Endothelial cell of umbilical vein (primary cell): ENCODE measurements at regions not wholly inside any gene's neighbourhood (a gene's known extent, or its start where the extent isn't known, plus 50 kb on each side); places are given as distances from the start of the nearest gene placed in this dataset.

Source experiments
- BruUV-seq: library from RNA; stranded (reverse); fragments of 400-500 nt; replicated peaks from 2 replicates; lab custom pipeline; 2021; lab: Mats Ljungman, UMichigan
- CTCF ChIA-PET: fragments of 300-600, 350-600 bp; sonication (Branson Sonifier 250); formaldehyde crosslinking; loops from one replicate; lab custom pipeline; 2021; ENCODE audit warnings: antibody characterized with exemption, inconsistent platforms; lab: Charles Lee
- POLR2A ChIA-PET: fragments of 300-600, 350-600 bp; sonication (Branson Sonifier 250); formaldehyde crosslinking; loops from one replicate; lab custom pipeline; 2021; ENCODE audit warnings: antibody characterized with exemption, inconsistent platforms; lab: Charles Lee
- DNase-seq: peaks from one replicate; pipeline ENCODE4 v3.0.0-alpha.2; 2011; ENCODE audit warnings: low read depth, low spot score
- FAIRE-seq: peaks from 2 replicates; lab custom pipeline; 2011; peaks lifted over from hg19 to GRCh38; lab: Jason Lieb, UNC
- H2AFZ ChIP-seq: 2 replicates; pipeline ENCODE4 v1.6.0; 2012; ENCODE audit warnings: low read depth, low read length, control low read depth, inconsistent platforms
- H3K27ac ChIP-seq: 2 replicates; pipeline ENCODE4 v1.5.1; 2011; ENCODE audit warnings: low read depth, mild to moderate bottlenecking, control low read depth, low read length, moderate library complexity; ENCODE audit not compliant: insufficient read depth
- H3K27me3 ChIP-seq, 2 experiments: 2 replicates each; pipeline versions ENCODE4 v1.6.0 to v1.6.1; 2011; ENCODE audit warnings: low read length in 2 of 2, mixed read lengths in 1 of 2; ENCODE audit not compliant: control insufficient read depth in 2 of 2, insufficient read depth in 2 of 2
- H3K36me3 ChIP-seq, 2 experiments: 2 replicates in 1 of 2; 3 replicates in 1 of 2; pipeline ENCODE4 v1.5.1; 2011; ENCODE audit warnings: low read length in 2 of 2, mild to moderate bottlenecking in 1 of 2, moderate library complexity in 1 of 2; ENCODE audit not compliant: control insufficient read depth in 2 of 2, insufficient read depth in 2 of 2; ENCODE audit errors: extremely low read depth in 1 of 2
- H3K4me1 ChIP-seq: 3 replicates; pipeline ENCODE4 v1.5.1; 2011; ENCODE audit warnings: mild to moderate bottlenecking, low read length; ENCODE audit not compliant: control insufficient read depth, insufficient read depth; ENCODE audit errors: extremely low read depth
- H3K4me2 ChIP-seq: 2 replicates; pipeline ENCODE4 v1.6.1; 2011; ENCODE audit warnings: low read length, control low read depth, mixed read lengths; ENCODE audit not compliant: insufficient read depth
- H3K4me3 ChIP-seq, 3 experiments: fragments of 200-600 bp in 1 of 3; sonication (generic), shearing (Covaris generic) in 1 of 3; replicated peaks in 1 of 3; 2 replicates each; pipeline ENCODE4 v1.5.1; 2011 to 2016; ENCODE audit warnings: control low read depth in 3 of 3, low read length in 3 of 3, mild to moderate bottlenecking in 2 of 3, inconsistent platforms in 1 of 3, low read depth in 1 of 3, moderate library complexity in 1 of 3; ENCODE audit not compliant: insufficient read depth in 1 of 3
- H3K79me2 ChIP-seq: 2 replicates; pipeline ENCODE4 v1.6.0; 2012; ENCODE audit warnings: low read length, inconsistent platforms; ENCODE audit not compliant: control insufficient read depth, insufficient read depth
- H3K9ac ChIP-seq: replicated peaks from 2 replicates; pipeline ENCODE3; 2011; ENCODE audit warnings: low read length, control low read depth; ENCODE audit not compliant: insufficient read depth; ENCODE audit errors: extremely low read depth
- H3K9me1 ChIP-seq: replicated peaks from 3 replicates; pipeline ENCODE4 v1.6.0; 2011; ENCODE audit warnings: mild to moderate bottlenecking, low read length; ENCODE audit not compliant: control insufficient read depth, insufficient read depth; ENCODE audit errors: extremely low read depth
- H3K9me3 ChIP-seq: replicated peaks from 2 replicates; pipeline ENCODE4 v1.5.1; 2012; ENCODE audit warnings: low read length, inconsistent platforms; ENCODE audit not compliant: control insufficient read depth, insufficient read depth
- H4K20me1 ChIP-seq: replicated peaks from 2 replicates; pipeline ENCODE3; 2011; ENCODE audit warnings: mild to moderate bottlenecking, low read length; ENCODE audit not compliant: control insufficient read depth, insufficient read depth; ENCODE audit errors: extremely low read depth
- EZH2 ChIP-seq: IDR thresholded peaks from 2 replicates; pipeline ENCODE4 v1.6.1; 2012; ENCODE audit warnings: borderline replicate concordance, low read depth, mild to moderate bottlenecking, moderate library complexity, low read length, inconsistent platforms; ENCODE audit not compliant: severe bottlenecking
- FOS ChIP-seq: IDR thresholded peaks from 2 replicates; pipeline ENCODE4 v1.6.1; 2011; ENCODE audit warnings: mild to moderate bottlenecking, low read length, moderate library complexity, borderline replicate concordance; ENCODE audit not compliant: insufficient read depth
- GATA2 ChIP-seq: IDR thresholded peaks from 2 replicates; pipeline ENCODE4 v1.7.0; 2011; ENCODE audit warnings: low read depth, mild to moderate bottlenecking, moderate library complexity, mixed read lengths, low read length; ENCODE audit not compliant: insufficient read length, insufficient read depth
- JUN ChIP-seq: IDR thresholded peaks from 2 replicates; pipeline ENCODE4 v1.6.1; 2011; ENCODE audit warnings: borderline replicate concordance, low read depth; ENCODE audit not compliant: insufficient read length, insufficient read depth
- MYC ChIP-seq: IDR thresholded peaks from one replicate; pipeline ENCODE4 v1.6.1; 2011; ENCODE audit warnings: mild to moderate bottlenecking, low read depth, low read length
- POLR2A ChIP-seq: IDR thresholded peaks from 2 replicates; pipeline ENCODE4 v1.6.1; 2012; ENCODE audit warnings: low read depth, mild to moderate bottlenecking, control low read depth, low read length
- POLR2AphosphoS5 ChIP-seq: IDR thresholded peaks from 2 replicates; pipeline ENCODE4 v1.6.1; 2012; ENCODE audit warnings: low read depth, mild to moderate bottlenecking, control low read depth, low read length, moderate library complexity; ENCODE audit not compliant: insufficient read depth
- dilution Hi-C: fragments of 300-500 bp; cut with MboI; formaldehyde crosslinking; loops from one replicate; pipeline ENCODE4 v1.15.0; 2019; ENCODE audit warnings: low sequenced_read_pairs; ENCODE audit not compliant: extremely low pct_ligation_motif_present
- intact Hi-C: fragments of 100-400 bp; cut with micrococcal nuclease; formaldehyde crosslinking; loops from one replicate; pipeline ENCODE4 v1.10.0; 2022
- TF ChIP-seq, protein P1 (sequence below), 2 donors: IDR thresholded peaks; 1 replicate in 1 of 2; 2 replicates in 1 of 2; pipeline ENCODE4 v1.5.1; 2011; ENCODE audit warnings: low read length in 2 of 2, mild to moderate bottlenecking in 2 of 2, moderate library complexity in 2 of 2, control low read depth in 1 of 2, inconsistent platforms in 1 of 2, low read depth in 1 of 2; ENCODE audit not compliant: insufficient read depth in 1 of 2; ENCODE audit errors: extremely low read depth in 1 of 2
- TF ChIP-seq, protein P2 (sequence below): IDR thresholded peaks from 2 replicates; pipeline ENCODE4 v1.6.1; 2011; ENCODE audit not compliant: insufficient read depth, insufficient read length

DNA sequence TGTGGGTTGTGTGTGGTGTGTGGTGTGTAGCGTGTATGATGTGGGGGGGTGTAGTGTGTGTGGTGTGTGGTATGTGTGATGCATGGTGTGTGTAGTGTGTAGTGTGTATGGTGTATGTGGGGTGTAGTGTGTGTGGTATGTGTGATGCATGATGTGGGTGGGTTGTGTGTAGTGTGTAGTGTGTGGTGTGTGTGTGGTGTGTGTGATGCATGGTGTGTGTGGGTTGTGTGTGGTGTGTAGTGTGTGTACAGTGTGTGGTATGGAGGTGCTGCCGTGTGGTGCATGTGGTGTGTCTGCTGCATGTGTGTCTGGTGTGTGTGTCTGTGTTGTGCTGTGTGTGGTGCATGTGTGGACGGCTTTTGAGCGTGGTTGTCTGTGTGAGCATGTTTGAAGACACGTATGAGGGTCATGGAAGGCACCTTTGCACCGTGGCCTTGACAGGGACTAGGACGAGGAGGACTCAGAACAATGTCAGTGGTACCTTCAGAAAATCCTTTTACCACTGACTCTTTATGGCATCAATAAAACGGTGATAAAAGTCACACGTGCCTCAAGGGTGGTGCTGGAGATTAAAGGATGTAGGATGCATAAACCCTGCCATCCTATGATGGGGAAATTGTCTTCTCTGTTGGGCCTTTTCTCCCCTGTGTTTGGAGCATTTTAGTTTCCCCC is 328.7 kb upstream of the B3GAT1 start:
- intact Hi-C loops (no loop called here), dilution Hi-C loops (no loop called here)
- Histone ChIP-seq H4K20me1 (no peaks in the 10 kb centered on the region), H3K4me1 (peaks cover 25% of the 10 kb centered on the region), H3K27ac (no peak overlapping the region), H3K27me3 (no peaks in the 10 kb centered on the region), H3K9me1 (no peaks in the 10 kb centered on the region), H3K9ac (no peak overlapping the region), H3K4me2 (no peak overlapping the region), H3K79me2 (no peaks in the 10 kb centered on the region), H3K9me3 (no peaks in the 10 kb centered on the region), H3K36me3 (no peaks in the 10 kb centered on the region), H3K4me3 (no peak overlapping the region), H2AFZ (no peak overlapping the region)
- TF ChIP-seq FOS: no peak
- POLR2A ChIA-PET: no interaction called here
- CTCF ChIA-PET: no interaction called here
- no peak for DNase-seq
- no TSS peak for BruUV-seq
- FAIRE-seq: no peak

DNA sequence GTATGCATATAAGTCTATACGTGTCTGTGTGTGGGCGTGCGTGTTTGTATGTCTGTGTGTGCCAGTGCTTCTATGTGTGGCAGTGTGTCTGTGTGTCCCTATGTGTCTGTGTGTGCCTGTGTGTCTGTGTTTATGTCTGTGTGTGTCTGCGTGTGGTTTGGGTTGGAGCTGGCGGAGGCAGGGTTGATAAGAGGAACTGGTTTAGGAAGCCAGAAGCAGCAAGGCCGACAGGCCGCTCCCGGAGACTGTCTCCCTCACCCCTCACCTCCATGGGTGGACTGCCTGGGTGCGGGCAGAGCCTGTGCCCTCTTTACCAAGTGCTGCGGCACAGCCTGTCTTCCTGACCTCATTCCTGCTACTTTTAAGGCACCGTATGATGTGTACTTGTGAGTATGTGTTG is 327.1 kb upstream of the B3GAT1 start:
- Histone ChIP-seq H2AFZ (no peak overlapping the region), H3K4me1 (peaks cover 25% of the 10 kb centered on the region), H4K20me1 (no peaks in the 10 kb centered on the region), H3K36me3 (no peaks in the 10 kb centered on the region), H3K4me3 (no peak overlapping the region), H3K9me1 (no peaks in the 10 kb centered on the region), H3K9me3 (no peaks in the 10 kb centered on the region), H3K4me2 (no peak overlapping the region), H3K27me3 (no peaks in the 10 kb centered on the region), H3K79me2 (no peaks in the 10 kb centered on the region), H3K27ac (no peak overlapping the region), H3K9ac (no peak overlapping the region)
- CTCF ChIA-PET: no interaction called here
- dilution Hi-C loops (no loop called here), intact Hi-C loops (no loop called here)
- POLR2A ChIA-PET: no interaction called here
- TF ChIP-seq GATA2 (no peak), FOS (no peak), POLR2AphosphoS5 (no peak), EZH2 (no peak), MYC (no peak), POLR2A (no peak), JUN (no peak)
- TF ChIP-seq, protein P1, sequence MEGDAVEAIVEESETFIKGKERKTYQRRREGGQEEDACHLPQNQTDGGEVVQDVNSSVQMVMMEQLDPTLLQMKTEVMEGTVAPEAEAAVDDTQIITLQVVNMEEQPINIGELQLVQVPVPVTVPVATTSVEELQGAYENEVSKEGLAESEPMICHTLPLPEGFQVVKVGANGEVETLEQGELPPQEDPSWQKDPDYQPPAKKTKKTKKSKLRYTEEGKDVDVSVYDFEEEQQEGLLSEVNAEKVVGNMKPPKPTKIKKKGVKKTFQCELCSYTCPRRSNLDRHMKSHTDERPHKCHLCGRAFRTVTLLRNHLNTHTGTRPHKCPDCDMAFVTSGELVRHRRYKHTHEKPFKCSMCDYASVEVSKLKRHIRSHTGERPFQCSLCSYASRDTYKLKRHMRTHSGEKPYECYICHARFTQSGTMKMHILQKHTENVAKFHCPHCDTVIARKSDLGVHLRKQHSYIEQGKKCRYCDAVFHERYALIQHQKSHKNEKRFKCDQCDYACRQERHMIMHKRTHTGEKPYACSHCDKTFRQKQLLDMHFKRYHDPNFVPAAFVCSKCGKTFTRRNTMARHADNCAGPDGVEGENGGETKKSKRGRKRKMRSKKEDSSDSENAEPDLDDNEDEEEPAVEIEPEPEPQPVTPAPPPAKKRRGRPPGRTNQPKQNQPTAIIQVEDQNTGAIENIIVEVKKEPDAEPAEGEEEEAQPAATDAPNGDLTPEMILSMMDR (IDR thresholded peaks at IDR 0.05; ENCODE audit: extremely low read depth in 1 of 2, insufficient read depth in 1 of 2, low read depth in 1 of 2, low read length in 2 of 2): no peak
- TF ChIP-seq, protein P2, sequence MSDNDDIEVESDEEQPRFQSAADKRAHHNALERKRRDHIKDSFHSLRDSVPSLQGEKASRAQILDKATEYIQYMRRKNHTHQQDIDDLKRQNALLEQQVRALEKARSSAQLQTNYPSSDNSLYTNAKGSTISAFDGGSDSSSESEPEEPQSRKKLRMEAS: no peak
- DNase-seq (no peak), FAIRE-seq (no peak)
- BruUV-seq: no TSS peak
